Hematopoietic multipotent progenitor cell treated with erythropoietin and hydrocortisone succinate and interleukin-3 and kit ligand, for 17 days (in vitro differentiated cells): ENCODE measurements at regions not wholly inside any gene's neighbourhood (a gene's known extent, or its start where the extent isn't known, plus 50 kb on each side); places are given as distances from the start of the nearest gene placed in this dataset.

ENCODE experiments used
- DNase-seq: peaks from one replicate; pipeline ENCODE4 v3.0.0-alpha.2; 2015; ENCODE audit warnings: low spot score

DNA sequence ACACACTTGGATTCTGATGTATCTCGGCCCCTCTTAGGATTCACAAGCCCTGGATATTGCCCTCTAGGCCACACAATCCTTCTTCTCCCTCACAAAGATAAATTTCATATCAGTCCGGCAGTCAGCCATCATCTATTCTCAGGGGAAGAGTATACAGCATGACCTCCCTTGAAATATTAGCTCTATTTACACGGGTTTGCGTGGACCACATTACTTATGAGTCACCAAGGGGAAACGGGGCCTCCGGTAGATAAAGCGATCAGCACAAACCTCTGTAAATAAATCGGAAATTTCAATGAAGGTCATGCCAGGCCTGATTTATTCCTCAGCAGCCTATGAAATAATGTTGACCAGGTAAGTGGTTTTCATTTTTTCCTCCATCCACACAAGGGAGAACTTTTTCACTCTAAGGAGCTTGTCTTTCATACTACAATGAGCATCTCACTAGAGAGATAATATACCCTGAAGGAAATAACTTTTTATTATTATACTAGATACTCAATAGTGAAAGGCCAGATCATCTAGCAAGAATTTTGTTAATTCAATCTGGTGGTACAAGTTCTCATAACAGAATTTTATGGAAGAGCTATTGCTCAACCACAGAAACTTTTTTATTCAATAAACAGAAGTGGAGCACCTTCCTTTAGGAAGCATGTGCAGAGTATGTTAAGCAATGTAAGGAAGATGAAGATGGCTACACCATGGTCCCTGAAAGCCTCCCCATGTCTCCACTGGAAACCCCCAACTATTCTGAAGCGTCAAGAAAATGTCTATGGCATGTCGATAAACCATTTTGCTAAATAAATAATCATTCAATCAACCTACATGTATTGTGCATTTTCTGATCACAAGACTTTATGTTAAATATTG lies 125.2 kb upstream of the PIK3C3 start:
- DNase-seq, result no peak

DNA sequence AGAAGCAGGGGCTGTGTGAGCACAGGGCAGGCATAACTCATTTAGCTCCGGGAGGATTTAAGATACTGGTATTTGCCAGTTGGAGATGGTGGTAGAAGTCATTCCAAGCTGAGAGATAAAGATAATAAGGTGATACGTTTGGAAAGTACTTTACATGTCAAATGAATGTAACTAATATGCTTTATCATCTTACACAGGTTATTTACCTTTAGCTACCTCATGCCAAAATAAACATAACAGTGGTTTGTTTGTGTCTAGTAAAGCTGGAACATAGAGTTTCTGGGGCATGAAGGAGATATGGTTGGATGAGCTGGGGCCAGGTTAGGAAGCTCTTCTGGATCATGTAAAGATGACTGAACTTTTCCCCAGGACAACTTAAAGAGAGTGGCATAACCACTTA lies 126.9 kb upstream of the PIK3C3 start:
- DNase-seq, result no peak

DNA sequence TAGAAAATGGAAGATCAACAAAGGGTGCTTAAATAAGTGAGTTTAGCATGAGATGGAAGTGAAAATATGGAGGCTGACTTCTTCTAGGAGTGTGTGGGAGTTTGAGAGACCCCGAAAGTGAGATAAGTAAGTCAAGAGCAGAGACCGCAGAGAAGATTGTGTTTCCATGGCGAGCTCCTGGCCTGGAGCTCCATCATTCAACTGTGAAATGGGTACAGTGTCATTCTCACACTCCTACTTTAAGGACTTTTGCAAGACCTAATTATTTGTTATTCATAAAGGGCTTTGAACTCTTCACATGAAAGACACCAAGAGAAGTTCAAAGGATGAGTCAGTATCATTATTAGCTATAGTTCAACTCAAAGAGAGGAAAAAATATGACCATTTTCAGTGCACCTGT lies 134.2 kb upstream of the PIK3C3 start:
- no peak for DNase-seq

DNA sequence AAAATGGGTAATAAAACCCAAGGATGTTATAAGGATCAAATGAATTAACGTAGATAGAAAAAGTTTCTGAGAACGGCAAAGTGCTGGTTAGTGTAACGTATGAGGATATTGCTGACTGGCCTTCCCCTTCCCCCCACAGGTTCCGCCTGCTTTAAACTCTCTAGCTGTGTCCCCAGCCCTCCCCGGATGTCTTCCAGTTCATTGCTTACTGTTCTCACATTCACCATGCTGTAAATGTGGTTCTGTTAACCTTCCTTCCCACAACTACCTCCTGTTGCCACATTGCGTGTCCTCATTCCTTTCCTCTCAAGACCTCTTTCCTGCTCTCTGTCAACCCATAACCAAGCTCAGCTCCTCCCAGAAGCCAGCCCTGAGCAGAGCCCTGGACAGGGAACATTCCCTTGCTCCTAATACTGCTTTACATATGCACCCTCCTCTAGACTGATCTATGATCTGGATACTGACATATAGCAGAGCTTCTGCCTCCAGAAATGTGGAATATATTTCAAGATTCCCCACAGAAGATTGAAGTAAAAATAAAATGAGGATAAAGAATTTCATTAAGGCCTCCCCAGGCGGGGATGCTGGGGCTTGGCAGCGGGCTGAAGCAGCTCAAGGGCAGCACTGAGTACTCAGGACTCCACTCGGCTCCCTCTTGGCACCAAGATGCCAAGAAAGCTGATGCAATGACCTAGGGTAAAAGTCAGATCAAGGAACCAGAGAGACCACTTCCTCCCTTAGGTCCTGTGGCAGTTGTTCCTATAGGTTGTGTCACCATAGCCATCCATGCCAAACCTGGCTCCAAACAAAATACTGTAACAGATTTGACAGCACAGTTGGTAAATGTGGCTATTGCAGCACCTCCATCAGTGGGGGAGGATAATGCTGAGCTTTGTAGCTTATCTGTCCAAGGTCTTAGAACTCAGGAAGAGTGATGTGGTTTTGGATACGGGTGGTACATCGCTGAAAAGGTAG lies 136.4 kb upstream of the PIK3C3 start:
- no peak for DNase-seq

- no peak for DNase-seq
These were observed 140.4 kb upstream of the PIK3C3 start for GRCh38 chr18:41814651-41815050.

GRCh38 chr18:41809652-41810051 lies 145.4 kb upstream of the PIK3C3 start:
- no peak for DNase-seq

DNA sequence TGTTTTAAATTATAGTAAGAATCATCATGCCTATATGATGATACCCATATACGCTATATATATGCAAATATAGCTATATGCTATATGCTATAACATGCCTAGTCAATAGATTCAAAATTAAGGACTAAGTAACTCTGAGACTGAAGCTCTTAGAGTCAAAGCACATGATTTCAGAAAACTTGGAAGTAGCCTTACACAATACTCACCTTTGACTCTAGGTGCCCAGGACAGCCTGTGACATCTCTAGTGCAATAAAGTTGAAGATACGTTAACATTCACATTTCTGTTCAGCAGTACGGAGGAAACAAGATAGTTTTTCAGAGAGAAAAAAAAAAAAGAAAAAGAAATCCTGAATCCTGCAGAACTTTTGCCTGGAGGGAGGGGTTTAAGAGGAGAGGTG lies 149.7 kb upstream of the PIK3C3 start:
- no peak for DNase-seq

DNA sequence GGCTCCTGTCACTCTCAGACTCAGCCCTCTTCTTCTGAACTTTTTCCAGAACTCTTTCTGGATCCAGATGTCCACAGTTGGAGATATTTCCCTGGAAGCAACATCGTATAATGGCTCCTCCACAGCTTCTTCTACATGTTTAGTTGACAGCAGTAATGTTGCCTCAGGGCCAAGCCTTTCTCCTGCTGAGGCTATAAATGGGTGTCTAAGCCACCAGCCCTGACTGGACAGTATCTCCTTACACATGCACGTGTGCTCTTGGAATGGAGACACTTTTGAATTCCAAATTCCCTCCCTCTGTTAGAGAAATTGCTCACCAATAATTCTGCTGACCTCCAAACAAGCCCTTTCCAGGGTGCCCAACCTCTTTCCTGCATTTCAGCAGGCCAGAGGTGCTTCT lies 156.2 kb upstream of the PIK3C3 start:
- no peak for DNase-seq

DNA sequence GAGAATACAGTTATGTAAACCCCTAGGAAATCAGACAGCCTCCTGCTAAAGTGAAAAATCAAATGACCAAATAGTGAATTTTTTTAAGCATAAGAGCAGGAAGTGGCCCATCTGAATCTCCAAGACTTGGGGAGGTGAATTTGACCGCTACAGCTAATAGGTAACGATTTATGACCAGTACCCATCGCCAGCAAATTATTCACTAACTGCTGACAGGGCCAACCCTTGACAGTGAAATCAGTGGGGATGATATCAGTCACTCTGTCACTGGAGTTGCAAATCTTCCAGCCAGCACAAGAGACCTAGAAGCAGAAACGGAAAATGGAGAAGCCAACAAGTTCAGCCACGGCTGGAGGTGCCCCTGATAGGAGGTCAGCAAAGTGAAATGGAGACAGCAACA lies 164.3 kb upstream of the PIK3C3 start:
- DNase-seq, result no peak

- DNase-seq, result no peak
These were observed 166.0 kb upstream of the PIK3C3 start for GRCh38 chr18:41789001-41789400.

- DNase-seq, result no peak
These were observed 171.2 kb upstream of the PIK3C3 start for GRCh38 chr18:41783879-41784278.

GRCh38 chr18:41783065-41783818 lies 171.8 kb upstream of the PIK3C3 start:
- DNase-seq, result no peak

DNA sequence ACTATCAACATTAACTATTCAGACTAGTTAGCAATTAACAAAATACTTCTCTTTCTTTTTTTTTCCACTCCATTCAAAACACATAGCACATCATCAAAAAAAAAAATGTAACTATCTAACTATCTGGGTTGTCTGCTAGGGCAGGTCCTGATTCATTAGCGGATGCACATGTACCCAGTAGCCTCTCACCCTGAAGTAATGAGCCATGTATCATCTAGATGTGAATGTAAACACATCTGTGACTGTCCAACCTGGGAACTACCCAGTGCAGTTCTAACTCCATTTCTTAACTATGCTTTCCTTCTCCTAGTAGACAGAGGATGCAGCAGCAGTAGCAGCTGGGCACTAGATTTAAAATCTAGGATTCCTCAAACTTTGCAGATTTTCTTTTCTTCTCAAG lies 183.1 kb upstream of the PIK3C3 start:
- no peak for DNase-seq

DNA sequence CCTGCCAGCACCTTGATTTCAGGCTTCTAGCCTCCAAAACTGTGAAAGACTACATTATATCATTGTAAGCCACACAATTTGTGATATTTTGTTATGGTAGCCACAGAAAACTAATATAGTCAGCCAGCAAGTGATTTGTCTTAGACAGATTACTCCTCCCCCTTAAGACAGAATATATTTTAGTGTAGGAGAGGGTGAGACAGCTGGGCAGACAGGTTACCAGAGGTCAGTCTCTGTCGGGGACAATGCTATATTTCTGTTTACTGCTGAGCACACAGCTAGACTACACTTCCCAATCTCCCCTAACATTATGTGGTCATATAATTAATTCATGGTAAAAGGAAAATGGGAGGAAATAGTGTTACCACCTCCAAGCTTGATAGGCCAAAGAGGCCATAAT lies 185.8 kb upstream of the PIK3C3 start:
- DNase-seq, result no peak

GRCh38 chr18:41768467-41768866 lies 186.6 kb upstream of the PIK3C3 start:
- DNase-seq, result no peak

DNA sequence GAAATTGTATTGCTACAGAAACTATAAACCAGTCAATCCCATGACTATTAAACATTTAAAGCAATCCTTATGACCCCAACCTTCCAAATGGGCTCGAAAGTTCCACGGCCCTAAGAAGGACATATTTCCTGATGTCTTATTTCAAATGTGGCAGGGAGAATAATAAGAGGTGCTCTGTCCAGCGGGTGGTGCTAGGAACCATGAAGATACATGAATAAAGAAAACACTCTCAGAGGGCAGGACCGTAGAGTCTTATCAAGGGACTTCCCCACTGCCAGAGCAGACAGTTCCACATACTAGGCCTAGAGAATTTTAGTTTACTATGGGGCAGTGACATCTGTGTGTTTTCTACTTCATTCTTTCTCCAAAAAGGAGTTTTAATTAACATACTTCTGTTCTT lies 187.1 kb upstream of the PIK3C3 start:
- DNase-seq, result no peak

DNA sequence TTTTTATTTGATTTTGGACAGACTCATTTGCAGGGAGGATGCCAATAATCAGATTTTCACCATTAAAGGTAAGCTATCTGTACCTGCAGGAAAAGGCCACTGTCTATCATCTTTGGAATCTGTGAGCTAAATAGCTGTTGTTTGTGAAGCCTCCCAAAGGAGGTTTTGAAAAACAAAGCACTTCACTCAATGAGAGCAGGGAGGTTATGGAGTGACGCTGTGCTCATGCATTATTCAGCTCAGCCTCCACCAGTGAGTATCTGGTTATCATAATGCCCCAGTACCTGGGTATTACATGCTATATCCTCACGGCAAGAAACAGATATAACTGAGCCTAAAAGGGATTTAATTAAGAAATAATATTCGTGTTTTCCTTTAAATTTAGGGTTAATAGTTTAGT lies 189.6 kb upstream of the PIK3C3 start:
- DNase-seq, result no peak

DNA sequence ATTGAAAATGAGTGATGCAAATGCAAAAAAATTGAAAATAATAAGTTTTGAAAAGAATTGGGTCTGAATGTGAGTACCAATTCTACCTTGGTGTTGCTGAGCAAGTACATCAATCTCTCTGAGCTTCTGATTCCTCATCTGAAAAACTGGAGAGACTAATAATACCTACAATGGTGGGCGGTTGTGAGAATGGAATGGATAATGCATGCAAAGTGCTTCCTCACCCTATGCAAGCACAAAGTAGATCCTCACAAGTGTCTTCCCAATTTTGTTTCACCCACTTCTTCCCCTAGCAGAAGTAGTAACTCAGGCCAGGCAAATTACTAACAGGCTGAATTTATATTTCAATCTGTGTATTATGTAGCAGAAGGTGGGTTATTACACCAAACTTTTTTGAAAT lies 191.7 kb upstream of the PIK3C3 start:
- no peak for DNase-seq

- no peak for DNase-seq
These were observed 193.6 kb upstream of the PIK3C3 start for GRCh38 chr18:41761333-41762018.

DNA sequence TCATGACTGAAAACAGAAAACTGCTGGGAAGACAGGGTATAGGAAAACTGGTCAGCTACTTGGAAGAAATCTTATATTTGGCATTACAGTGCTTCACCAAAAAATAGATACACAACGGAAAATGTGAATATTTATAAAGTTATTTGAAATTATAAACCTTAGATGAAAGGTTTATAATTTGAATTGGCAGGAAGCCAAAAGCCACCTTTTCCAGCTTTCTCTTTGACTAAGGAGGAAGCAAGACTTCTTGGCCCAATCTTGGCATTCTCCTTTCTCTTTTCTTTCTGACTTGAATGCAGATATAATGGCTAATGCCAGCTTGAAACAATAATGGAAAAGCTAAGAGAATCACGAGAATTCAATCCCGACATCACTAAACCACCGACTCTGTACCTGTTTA lies 196.5 kb upstream of the PIK3C3 start:
- DNase-seq, result no peak

DNA sequence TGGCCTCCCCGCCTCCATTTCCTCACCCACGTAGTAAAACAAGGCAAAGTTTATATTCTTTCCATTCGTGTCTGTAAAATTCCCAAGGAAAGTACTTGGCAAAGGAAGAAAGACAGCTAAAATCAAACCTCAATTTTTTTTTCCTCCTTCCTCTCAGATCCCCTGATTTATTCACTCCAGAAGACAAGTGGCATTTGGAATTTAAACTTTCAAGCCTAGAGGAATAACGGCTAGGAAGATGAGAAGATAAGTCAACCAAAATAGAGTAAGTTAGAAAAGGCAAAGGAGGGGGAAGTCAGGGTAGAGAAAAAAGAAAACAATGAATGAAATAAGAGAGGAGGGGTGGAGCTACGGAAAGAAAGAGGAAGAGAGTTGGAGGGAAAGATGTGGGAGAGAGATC lies 198.9 kb upstream of the PIK3C3 start:
- DNase-seq, result no peak

DNA sequence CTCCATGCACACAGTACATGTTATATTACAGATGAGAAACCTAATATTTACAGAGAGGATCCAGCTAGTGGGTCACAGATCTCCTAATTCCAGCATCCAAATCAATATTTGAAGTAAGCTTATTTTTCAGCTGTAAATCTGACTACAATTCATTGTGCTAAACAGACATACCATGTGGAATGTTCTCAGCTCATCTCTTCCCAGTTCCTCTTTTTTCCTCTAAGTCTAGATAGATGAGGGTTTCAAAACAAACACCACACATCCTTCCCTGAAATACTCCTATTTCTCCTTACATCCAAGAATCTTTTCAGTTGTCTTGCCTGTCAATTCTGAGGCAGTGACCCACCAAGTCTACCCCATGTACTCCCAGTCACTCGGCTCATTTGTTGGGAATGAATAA lies 200.7 kb upstream of the PIK3C3 start:
- no peak for DNase-seq
